Nephron progenitor cell (in vitro differentiated cells): ENCODE measurements at regions not wholly inside any gene's neighbourhood (a gene's known extent, or its start where the extent isn't known, plus 50 kb on each side); places are given as distances from the start of the nearest gene placed in this dataset.

ENCODE experiments used
- DNase-seq: peaks from one replicate; pipeline ENCODE4 v3.0.0; 2021
- H3K27ac Mint-ChIP-seq: 2 replicates; pipeline ENCODE4 v1.8.0; 2021; ENCODE audit warnings: mild to moderate bottlenecking, moderate library complexity, mixed read lengths
- H3K27me3 Mint-ChIP-seq: 2 replicates; pipeline ENCODE4 v1.8.0; 2021; ENCODE audit warnings: mild to moderate bottlenecking, low read depth, mixed read lengths; ENCODE audit not compliant: poor library complexity
- H3K36me3 Mint-ChIP-seq: 2 replicates; pipeline ENCODE4 v1.8.0; 2021; ENCODE audit warnings: low read depth, mixed read lengths
- H3K4me1 Mint-ChIP-seq: 2 replicates; pipeline ENCODE4 v1.8.0; 2021; ENCODE audit warnings: mixed read lengths
- H3K4me3 Mint-ChIP-seq: 2 replicates; pipeline ENCODE4 v1.8.0; 2021; ENCODE audit warnings: mild to moderate bottlenecking, moderate library complexity, mixed read lengths
- H3K9me3 Mint-ChIP-seq: 2 replicates; pipeline ENCODE4 v1.8.0; 2021; ENCODE audit warnings: mild to moderate bottlenecking, moderate library complexity, mixed read lengths
- TF ChIP-seq, protein P1 (sequence below): fragments of 200-600 bp; sonication (generic); IDR thresholded peaks from 2 replicates; pipeline ENCODE4 v1.5.0; 2021; ENCODE audit warnings: antibody characterized with exemption

DNA sequence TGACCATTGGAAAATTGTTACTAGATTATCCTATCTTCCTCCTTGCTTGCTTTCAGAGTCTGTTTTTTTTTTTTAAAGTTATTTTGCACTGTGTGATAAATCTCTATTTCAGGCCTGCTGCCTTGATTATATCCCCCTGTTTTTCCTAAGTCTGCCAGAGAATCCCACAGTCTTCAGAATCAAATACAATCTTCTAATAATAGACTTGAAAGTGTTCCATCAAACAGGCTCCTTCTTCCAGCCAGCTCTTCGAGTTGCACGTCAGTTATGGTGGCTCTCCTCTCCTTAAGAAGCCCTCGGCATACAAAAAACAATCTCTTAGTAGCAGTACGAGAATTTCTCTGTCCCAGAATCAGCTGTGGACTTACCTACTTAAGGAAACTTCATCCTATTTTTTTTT lies 92.9 kb upstream of the NOX3 start:
- no peak overlapping the region for H3K27ac Mint-ChIP-seq
- no peaks in the 10 kb centered on the region for H3K36me3 Mint-ChIP-seq
- TF ChIP-seq, protein P1, sequence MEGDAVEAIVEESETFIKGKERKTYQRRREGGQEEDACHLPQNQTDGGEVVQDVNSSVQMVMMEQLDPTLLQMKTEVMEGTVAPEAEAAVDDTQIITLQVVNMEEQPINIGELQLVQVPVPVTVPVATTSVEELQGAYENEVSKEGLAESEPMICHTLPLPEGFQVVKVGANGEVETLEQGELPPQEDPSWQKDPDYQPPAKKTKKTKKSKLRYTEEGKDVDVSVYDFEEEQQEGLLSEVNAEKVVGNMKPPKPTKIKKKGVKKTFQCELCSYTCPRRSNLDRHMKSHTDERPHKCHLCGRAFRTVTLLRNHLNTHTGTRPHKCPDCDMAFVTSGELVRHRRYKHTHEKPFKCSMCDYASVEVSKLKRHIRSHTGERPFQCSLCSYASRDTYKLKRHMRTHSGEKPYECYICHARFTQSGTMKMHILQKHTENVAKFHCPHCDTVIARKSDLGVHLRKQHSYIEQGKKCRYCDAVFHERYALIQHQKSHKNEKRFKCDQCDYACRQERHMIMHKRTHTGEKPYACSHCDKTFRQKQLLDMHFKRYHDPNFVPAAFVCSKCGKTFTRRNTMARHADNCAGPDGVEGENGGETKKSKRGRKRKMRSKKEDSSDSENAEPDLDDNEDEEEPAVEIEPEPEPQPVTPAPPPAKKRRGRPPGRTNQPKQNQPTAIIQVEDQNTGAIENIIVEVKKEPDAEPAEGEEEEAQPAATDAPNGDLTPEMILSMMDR, result no peak
- no peak overlapping the region for H3K4me3 Mint-ChIP-seq
- H3K4me1 Mint-ChIP-seq, result no peaks in the 10 kb centered on the region
- no peaks in the 10 kb centered on the region for H3K9me3 Mint-ChIP-seq
- no peak for DNase-seq
- H3K27me3 Mint-ChIP-seq, result no peaks in the 10 kb centered on the region

DNA sequence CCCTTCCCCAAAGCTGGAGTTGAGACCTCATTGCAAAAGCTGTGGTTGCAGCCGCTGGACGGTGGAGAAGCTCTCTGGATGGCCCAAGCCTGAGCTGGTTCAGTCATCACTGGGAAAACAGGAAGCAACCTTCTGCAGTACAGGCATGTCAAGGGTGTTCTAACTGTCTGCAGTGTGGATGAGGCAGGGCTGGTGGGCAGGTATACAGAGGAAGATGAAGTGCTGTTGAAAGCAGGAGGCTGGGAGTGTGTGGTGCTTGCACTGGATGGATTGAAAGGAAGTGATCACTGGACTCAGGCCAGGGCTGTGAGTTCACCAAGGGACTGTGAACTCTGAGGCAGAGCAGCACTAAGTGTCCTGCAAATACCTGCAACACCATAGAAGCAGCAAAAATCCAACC lies 89.0 kb upstream of the NOX3 start:
- H3K4me3 Mint-ChIP-seq, result no peak overlapping the region
- TF ChIP-seq, protein P1, result no peak
- no peaks in the 10 kb centered on the region for H3K36me3 Mint-ChIP-seq
- peak overlapping the region; percentile 33 for H3K27ac Mint-ChIP-seq
- no peaks in the 10 kb centered on the region for H3K9me3 Mint-ChIP-seq
- H3K4me1 Mint-ChIP-seq, result peaks cover 6% of the 10 kb centered on the region
- DNase-seq, result no peak
- no peaks in the 10 kb centered on the region for H3K27me3 Mint-ChIP-seq

DNA sequence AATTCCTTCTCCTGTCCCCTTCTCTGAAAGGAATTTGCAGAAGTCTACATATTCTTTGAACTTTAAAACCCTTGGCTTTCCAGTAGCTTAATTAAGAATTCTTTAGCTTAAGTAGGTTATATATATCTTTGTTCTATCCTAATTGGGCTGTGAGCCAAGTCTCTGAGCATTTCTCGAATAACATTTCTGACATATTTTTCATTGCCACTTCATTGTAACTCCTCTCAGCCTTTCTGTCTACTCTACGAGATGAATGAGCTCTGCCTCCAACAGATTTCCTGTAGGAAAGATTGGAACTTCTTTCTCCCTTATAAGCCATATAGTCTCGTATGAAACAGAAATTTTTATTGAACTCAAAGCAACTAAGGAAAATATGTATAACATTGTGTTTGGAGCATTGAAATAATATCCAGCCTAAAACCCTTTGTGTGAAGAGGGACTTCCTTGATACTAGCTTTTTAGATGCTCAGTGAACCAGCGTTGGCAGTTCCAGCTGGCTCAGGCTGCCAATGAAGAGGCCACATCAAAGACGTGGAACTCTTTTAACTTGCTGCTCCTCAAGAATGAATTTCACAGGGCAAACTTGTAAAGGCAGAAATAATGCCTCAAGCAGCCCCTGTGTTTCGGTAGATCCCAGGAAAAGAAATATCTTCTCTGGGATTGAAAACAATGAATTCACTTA lies 87.7 kb upstream of the NOX3 start:
- DNase-seq, result no peak
- no peaks in the 10 kb centered on the region for H3K36me3 Mint-ChIP-seq
- TF ChIP-seq, protein P1, result no peak
- H3K9me3 Mint-ChIP-seq, result no peaks in the 10 kb centered on the region
- no peak overlapping the region for H3K4me3 Mint-ChIP-seq
- no peaks in the 10 kb centered on the region for H3K27me3 Mint-ChIP-seq
- H3K4me1 Mint-ChIP-seq, result peaks cover 6% of the 10 kb centered on the region
- H3K27ac Mint-ChIP-seq, result no peak overlapping the region

DNA sequence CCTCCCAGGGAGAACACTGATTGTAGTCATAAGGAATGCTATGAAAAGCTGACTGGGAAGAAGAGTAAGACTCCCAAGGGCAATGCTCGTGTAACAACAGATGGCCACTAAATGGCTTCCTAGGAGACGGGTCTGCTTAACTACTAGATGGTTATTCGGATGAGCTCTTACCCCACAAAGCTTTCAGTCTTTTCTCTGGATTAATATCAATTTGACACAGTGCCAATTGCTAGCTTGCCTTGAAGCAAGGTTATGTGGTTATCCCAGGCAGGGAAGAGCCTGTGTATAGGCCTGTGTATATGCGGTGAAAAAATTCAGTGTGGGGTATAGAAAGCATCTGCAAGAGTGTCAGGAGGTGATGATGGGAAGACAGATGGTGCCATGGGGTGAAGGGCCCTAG lies 86.4 kb upstream of the NOX3 start:
- H3K36me3 Mint-ChIP-seq, result no peaks in the 10 kb centered on the region
- H3K4me1 Mint-ChIP-seq, result peaks cover 6% of the 10 kb centered on the region
- no peak overlapping the region for H3K27ac Mint-ChIP-seq
- no peak overlapping the region for H3K4me3 Mint-ChIP-seq
- H3K27me3 Mint-ChIP-seq, result no peaks in the 10 kb centered on the region
- H3K9me3 Mint-ChIP-seq, result no peaks in the 10 kb centered on the region
- DNase-seq, result no peak
- TF ChIP-seq, protein P1, result no peak

DNA sequence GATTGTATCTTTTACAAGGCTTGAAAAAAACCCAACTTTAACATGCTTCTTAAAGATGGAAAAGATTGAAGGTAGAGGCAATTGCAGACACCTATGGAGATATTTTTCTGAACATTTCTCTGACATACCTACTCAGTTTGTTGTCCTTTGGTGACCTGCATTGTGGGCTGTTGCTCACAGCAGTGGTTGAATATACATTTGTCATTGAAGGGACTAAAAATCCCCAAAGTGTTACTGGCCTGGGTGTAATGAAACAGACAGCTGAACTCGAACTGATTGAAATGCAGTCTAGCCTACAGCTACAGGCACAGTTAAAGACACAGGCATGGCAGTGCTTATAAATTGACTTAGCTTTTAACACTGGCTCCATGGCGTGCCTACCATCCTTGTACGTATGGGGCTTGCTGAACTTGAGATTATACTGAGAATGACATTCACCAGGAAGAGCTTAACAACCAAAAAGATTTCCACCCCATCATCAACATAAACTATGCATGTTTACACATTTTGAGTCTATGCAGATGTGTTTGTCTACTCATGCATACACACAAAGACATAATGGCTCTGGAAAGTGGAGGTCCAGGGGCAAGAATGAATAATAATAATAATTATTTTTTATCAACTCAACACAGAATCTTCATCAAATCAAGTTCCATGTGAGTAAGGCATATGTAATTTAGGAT lies 83.2 kb upstream of the NOX3 start:
- H3K9me3 Mint-ChIP-seq, result peaks cover 14% of the 10 kb centered on the region
- DNase-seq, result no peak
- H3K27ac Mint-ChIP-seq, result no peak overlapping the region
- TF ChIP-seq, protein P1, result no peak
- peaks cover 5% of the 10 kb centered on the region for H3K36me3 Mint-ChIP-seq
- H3K4me3 Mint-ChIP-seq, result no peak overlapping the region
- H3K4me1 Mint-ChIP-seq, result peaks cover 6% of the 10 kb centered on the region
- H3K27me3 Mint-ChIP-seq, result no peaks in the 10 kb centered on the region

DNA sequence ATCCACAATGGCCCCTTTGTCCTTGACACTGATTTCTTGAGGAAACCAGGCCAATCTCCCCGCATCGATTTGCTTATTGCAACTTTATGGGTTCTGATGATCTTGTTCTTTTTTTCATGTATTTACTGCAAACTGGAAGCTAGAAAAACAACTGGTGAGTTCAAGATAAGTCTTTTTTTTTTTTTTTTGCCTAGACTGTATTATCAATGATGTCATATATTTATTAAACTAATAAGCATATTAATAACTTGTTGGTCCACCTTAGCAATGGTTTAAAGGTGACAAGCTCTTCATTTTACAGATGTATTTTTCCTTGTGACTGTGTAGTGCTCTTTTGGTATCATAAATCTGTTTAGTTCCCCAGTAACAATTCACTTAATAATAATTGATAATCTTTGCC lies 79.0 kb upstream of the NOX3 start:
- H3K27me3 Mint-ChIP-seq, result no peaks in the 10 kb centered on the region
- no peaks in the 10 kb centered on the region for H3K4me1 Mint-ChIP-seq
- peaks cover 17% of the 10 kb centered on the region for H3K36me3 Mint-ChIP-seq
- no peak overlapping the region for H3K4me3 Mint-ChIP-seq
- DNase-seq, result no peak
- no peak overlapping the region for H3K27ac Mint-ChIP-seq
- TF ChIP-seq, protein P1, result no peak
- H3K9me3 Mint-ChIP-seq, result peaks cover 34% of the 10 kb centered on the region
